Stimulated activated CD4-positive, alpha-beta T cell treated with anti-CD3 and anti-CD28 coated beads, Interleukin-12 subunit alpha, Interleukin-12 subunit beta, amount 100 ng/mL, for 48 hours (primary cell): ENCODE measurements at regions not wholly inside any gene's neighbourhood (a gene's known extent, or its start where the extent isn't known, plus 50 kb on each side); places are given as distances from the start of the nearest gene placed in this dataset.
"Not testable (repeated sequence)": the region's sequence is repeated elsewhere in the genome, so short reads cannot be mapped to it uniquely, and the experiment has no call there.

Source experiments
- DNase-seq, 3 donors: peaks; one replicate each; pipeline ENCODE4 v3.0.0-alpha.2; 2020; ENCODE audit warnings: low read depth in 2 of 3, low spot score in 1 of 3

- no peak for DNase-seq
These were observed 223.1 kb upstream of the PTPRD start for GRCh38 chr9:10835791-10836463.

- DNase-seq, result no peak
These were observed 230.3 kb upstream of the PTPRD start for GRCh38 chr9:10843151-10843550.

DNA sequence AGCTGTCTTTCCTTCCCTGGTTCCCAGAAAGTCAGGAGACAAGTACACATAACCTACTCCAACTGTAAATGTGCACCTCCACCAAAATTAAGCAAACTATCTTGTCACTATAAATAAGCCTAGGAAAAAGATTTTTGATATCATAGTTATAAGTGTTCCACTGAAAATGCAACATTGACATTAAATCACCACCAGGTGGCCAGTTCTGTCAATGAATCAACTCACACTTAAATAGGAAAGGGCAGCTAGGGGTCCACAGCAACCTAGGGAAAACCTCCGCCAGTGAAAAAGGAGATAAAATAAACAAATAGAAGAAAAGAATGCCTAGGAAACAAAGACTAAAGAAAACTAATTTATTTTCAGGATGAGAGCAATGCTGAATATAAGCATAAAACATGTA, 243.0 kb upstream of the PTPRD start:
- no peak for DNase-seq

GRCh38 chr9:10858817-10859216, 246.0 kb upstream of the PTPRD start:
- no peak for DNase-seq

GRCh38 chr9:10863476-10863875, 250.7 kb upstream of the PTPRD start:
- DNase-seq, result no peak

DNA sequence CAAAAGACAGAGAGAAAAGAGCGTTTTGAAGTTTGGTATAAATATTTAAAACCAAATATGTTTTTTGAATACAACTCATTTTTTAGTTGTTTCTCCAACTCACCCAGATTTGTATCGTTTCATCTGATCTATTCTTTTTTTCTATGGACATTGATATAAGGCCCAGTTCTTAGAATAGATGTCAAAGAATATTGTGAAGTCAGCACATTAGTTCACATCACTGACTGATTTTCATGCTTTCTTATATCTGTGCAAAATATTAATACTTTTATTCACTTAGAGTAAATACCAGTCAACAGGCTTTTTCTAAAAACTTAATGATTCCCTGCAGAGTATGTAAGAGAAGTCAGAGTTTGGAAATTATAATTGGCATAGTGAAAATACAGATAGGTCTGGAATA, 254.4 kb upstream of the PTPRD start:
- no peak for DNase-seq

- DNase-seq, result no peak
These were observed 256.9 kb upstream of the PTPRD start for GRCh38 chr9:10869687-10870086.

- no peak for DNase-seq
These were observed 261.2 kb upstream of the PTPRD start for GRCh38 chr9:10873999-10874398.

GRCh38 chr9:10875752-10876151, 262.9 kb upstream of the PTPRD start:
- no peak for DNase-seq

- DNase-seq, result no peak
These were observed 263.5 kb upstream of the PTPRD start for GRCh38 chr9:10876333-10876732.

- DNase-seq, result not testable (repeated sequence)
These were observed 277.5 kb upstream of the PTPRD start for GRCh38 chr9:10890266-10890665.

DNA sequence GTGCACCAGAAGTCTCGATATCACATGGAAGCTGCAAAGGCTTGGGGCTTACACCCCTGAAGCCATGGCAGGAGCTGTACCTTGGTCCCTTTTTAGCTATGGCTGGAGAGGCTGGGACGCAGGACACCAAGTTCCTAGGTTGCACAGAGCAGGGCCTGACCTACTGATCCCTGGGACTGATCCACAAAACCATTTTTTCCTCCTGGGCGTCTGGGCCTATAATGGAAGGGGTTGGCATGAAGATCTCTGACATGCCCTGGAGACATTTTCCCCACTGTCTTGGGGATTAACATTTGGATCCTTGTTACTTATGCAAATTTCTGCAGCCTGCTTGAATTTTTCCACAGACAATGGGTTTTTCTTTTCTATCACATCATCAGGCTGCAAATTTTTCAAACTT, 286.7 kb upstream of the PTPRD start:
- no peak for DNase-seq

GRCh38 chr9:10903969-10904368, 291.2 kb upstream of the PTPRD start:
- no peak for DNase-seq

GRCh38 chr9:10910779-10911178, 298.0 kb upstream of the PTPRD start:
- DNase-seq, result no peak

- no peak for DNase-seq
These were observed 298.6 kb upstream of the PTPRD start for GRCh38 chr9:10911373-10911772.

GRCh38 chr9:10917001-10917400, 304.2 kb upstream of the PTPRD start:
- no peak for DNase-seq

DNA sequence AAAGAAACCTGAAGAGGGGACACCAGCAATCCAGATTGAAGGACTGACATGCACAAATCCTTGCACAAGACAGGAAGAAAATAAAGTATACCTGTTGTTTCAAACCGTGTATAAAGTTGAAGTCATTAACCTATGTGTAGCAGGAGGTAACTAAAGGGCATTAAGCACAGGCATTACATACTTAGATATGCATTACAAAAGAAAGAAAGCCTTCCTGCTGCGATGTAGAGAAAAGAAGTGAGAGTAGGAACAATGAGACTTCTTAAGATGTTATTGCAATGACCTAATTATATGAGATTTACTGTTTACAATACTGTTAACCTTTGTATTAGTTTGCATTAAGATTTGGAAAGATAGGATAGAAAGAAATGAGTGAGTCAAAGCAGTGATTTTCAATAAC, 308.9 kb upstream of the PTPRD start:
- no peak for DNase-seq

GRCh38 chr9:10925896-10926295, 313.1 kb upstream of the PTPRD start:
- DNase-seq, result no peak

GRCh38 chr9:10928372-10928771, 315.6 kb upstream of the PTPRD start:
- no peak for DNase-seq

GRCh38 chr9:10930081-10930480, 317.3 kb upstream of the PTPRD start:
- DNase-seq, result no peak

DNA sequence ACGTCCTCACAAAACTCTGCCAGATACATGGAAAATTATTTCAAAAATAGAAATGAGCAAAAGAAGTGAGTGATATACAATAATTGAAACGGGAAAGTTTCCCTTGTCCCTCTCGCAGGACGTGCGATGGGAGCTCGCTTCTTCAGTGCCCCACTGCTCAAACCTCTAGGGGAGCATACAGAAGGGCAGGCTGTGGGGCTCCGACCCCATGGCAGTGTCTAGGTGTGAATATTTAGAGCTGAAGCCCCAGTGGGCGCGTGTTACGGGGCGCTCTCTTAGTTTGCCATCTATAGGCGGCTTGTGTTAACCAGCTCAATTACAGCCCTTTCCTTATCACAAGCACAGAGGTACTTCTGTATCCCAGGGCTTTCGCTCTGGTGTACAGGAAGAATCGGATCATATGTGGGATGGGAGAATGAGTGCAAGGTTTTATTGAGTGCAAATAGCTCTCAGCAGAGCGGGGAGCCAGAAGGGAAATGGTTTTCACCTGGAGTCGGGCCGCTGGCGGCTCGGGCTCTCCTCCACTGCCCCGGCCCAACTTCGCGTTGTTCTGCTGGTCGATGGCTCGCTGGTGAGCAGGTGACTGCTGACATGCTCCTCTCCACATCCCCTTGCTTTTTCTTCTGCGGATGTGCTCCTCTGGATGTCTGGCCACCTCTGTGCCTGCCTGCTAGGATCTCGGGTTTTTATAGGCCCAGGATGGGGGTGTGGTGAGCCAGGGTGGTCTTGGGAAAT, 334.0 kb upstream of the PTPRD start:
- DNase-seq, result no peak

DNA sequence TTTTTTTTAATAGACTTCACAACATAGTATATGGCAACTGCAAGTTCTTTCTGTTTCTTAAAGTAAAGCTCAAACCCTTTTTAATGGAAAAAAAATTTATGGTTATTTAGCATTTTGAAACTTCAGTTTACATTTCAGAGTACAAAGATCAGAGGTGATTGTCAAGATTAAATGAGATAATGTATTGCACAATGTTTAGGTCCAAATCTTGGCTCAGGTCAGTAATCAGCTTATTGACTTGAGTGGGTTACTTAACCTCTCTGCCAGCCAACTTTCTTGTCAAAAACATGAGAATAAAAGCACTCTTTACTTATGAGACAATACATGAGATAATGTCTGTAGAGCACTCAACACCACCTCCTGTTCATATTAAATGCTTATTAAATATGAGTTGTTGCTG, 345.1 kb upstream of the PTPRD start:
- no peak for DNase-seq

DNA sequence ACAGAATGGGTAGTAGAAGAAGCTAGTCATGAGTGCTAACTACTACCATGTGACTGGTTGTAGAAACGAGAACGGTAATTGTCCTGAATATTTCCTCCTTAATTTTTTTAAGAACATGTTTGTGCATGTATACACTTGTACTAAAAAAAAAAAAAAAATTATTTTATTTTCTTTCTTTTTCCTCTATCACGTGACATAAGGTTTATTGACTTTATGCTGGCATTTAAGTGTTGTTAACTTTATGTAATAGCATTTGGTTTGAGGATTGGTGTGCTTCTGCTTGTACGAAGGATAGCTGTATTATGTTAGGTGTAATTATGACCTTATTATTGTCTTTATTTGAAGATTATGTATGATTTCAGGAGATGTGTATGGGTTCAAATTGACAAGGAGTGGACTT, 349.1 kb upstream of the PTPRD start:
- DNase-seq, result no peak
